Keratinocyte (primary cell): ENCODE measurements at regions not wholly inside any gene's neighbourhood (a gene's known extent, or its start where the extent isn't known, plus 50 kb on each side); places are given as distances from the start of the nearest gene placed in this dataset.

Experiments used
- EZH2 ChIP-seq: IDR thresholded peaks from one replicate; pipeline ENCODE4 v1.6.1; 2012; ENCODE audit warnings: inconsistent platforms, mild to moderate bottlenecking, low read length, moderate library complexity
- TF ChIP-seq, protein P1 (sequence below), 3 experiments: IDR thresholded peaks in 1 of 3; conservative IDR thresholded peaks in 1 of 3; optimal IDR thresholded peaks in 1 of 3; 2 replicates in 2 of 3; 3 replicates in 1 of 3; pipeline versions ENCODE3 to v1.5.1; 2011; ENCODE audit warnings: low read length in 3 of 3, mild to moderate bottlenecking in 3 of 3, moderate library complexity in 2 of 3, control low read depth in 1 of 3, inconsistent platforms in 1 of 3; ENCODE audit not compliant: insufficient read depth in 2 of 3; ENCODE audit errors: extremely low read depth in 1 of 3

DNA sequence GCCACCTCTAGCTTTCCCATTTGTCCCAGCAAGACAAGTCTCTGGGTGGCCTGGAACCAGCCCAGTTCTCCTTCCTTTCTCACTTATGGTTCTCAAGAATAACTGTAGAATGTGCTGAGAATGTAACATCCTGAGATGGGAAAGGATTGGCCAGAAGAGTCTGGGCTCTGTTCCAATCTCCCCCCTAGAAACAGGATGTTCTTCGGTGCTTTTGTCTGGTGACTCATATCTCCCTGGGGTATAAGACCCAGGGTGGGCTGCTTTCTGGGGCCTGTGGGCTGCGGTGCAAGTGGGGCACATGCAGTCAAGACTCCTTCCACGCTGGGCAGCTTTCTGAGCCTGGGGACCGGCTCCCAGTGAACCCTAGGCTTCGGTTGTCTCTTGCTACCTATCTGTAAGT is 251.2 kb upstream of the POU3F1 start:
- TF ChIP-seq, protein P1, sequence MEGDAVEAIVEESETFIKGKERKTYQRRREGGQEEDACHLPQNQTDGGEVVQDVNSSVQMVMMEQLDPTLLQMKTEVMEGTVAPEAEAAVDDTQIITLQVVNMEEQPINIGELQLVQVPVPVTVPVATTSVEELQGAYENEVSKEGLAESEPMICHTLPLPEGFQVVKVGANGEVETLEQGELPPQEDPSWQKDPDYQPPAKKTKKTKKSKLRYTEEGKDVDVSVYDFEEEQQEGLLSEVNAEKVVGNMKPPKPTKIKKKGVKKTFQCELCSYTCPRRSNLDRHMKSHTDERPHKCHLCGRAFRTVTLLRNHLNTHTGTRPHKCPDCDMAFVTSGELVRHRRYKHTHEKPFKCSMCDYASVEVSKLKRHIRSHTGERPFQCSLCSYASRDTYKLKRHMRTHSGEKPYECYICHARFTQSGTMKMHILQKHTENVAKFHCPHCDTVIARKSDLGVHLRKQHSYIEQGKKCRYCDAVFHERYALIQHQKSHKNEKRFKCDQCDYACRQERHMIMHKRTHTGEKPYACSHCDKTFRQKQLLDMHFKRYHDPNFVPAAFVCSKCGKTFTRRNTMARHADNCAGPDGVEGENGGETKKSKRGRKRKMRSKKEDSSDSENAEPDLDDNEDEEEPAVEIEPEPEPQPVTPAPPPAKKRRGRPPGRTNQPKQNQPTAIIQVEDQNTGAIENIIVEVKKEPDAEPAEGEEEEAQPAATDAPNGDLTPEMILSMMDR (optimal IDR thresholded peaks at IDR 0.05 in 1 of 3, IDR thresholded peaks at IDR 0.05 in 1 of 3, conservative IDR thresholded peaks at IDR 0.05 in 1 of 3; ENCODE audit: extremely low read depth in 1 of 3, insufficient read depth in 2 of 3, low read length in 3 of 3) = no peak
- TF ChIP-seq EZH2 = no peak
